Pancreas (tissue), 10 donors: ENCODE measurements at regions not wholly inside any gene's neighbourhood (a gene's known extent, or its start where the extent isn't known, plus 50 kb on each side); places are given as distances from the start of the nearest gene placed in this dataset.

Experiments used
- ATAC-seq, 4 donors: fragments of 200-7000 bp; cut with Tn5 transposase; one replicate each; pipeline versions ENCODE4 v1.8.0 to v1.9.1; 2020; ENCODE audit warnings: mild to moderate bottlenecking in 4 of 4, moderate library complexity in 4 of 4
- DNase-seq, 6 donors: peaks; one replicate each; pipeline ENCODE4 v3.0.0-alpha.2; 2020
- FAIRE-seq: peaks from 2 replicates; lab custom pipeline; 2012; peaks lifted over from hg19 to GRCh38; lab: Jason Lieb, UNC
- H3K27ac ChIP-seq, 4 donors: fragments of 200-600 bp; sonication (generic); 1 replicate in 3 of 4; 2 replicates in 1 of 4; pipeline versions ENCODE4 v1.5.0 to v1.8.0; 2020
- H3K27me3 ChIP-seq, 4 donors: fragments of 200-600 bp; one replicate each; pipeline ENCODE4 v1.8.0; 2021
- H3K36me3 ChIP-seq, 3 donors: fragments of 200-600 bp; sonication (generic) in 1 of 3; one replicate each; pipeline versions ENCODE4 v1.5.0 to v1.8.0; 2020 to 2021
- H3K4me1 ChIP-seq, 3 donors: fragments of 200-600 bp; one replicate each; pipeline ENCODE4 v1.8.0; 2021
- H3K4me3 ChIP-seq, 4 donors: fragments of 200-600 bp; sonication (generic) in 2 of 4; one replicate each; pipeline versions ENCODE4 v1.5.0 to v1.8.0; 2020 to 2021
- H3K9me3 ChIP-seq, 4 donors: fragments of 200-600 bp; one replicate each; pipeline ENCODE4 v1.8.0; 2021
- WGBS, 2 donors: extraction: QIAGEN DNeasy Blood & Tissue Kit; methylation state at CpG; one replicate each; pipeline ENCODE4 v1.1.7; 2013; 5-methylcytosine and 5-hydroxymethylcytosine counted together
- intact Hi-C, 3 donors: fragments of 100-400 bp; cut with DNase I; formaldehyde crosslinking; loops; one replicate each; pipeline versions ENCODE4 v1.11.1 to v1.14.2; 2022
- TF ChIP-seq, protein P1 (sequence below), 4 donors: fragments of 200-600 bp; sonication (generic) in 3 of 4; IDR thresholded peaks; one replicate each; pipeline versions ENCODE4 v1.5.0 to v1.8.0; 2021; ENCODE audit warnings: antibody characterized with exemption in 4 of 4
- donor health status: healthy with polysubstance abuse.
- donor health status: DM: no; HTN: no; CAD: no; lungs with moderate emphysema.
- donor health status: DM: no; HTN: no; CAD: no.
- donor health status: control.
- donor health status: control.
- donor health status: Bipolar disorder and iron deficiency.
- donor health status: DM: yes; HTN: yes; CAD: no.
- donor health status: DM: no; HTN: no; CAD: no.
- donor health status: DM: no; HTN: no; CAD: no.
- donor health status: DM: yes; HTN: yes; CAD: no.

DNA sequence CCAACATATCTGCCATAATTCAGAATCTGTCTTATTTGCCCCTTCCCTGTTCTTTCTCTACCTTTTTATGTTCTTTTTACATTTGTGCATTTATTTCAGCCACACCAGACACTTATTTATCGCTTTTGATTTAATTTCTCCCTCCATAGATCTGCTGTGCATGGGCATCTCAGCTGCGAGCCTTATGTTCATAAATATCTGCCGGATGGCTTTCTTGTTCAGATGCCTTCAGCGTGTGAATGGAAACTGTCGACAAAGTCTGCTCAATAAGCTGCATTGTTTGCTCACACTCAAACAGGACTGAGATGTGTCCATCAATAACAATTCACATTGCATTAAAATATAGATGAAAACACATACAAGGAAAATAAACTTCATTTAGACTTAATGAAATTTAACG lies 374.6 kb upstream of the FAT3 start:
- H3K4me1 ChIP-seq = no peaks in the 10 kb centered on the region
- no peaks in the 10 kb centered on the region for H3K9me3 ChIP-seq
- 60 to 64% methylated on average over 6 of the region's 6 CpGs for WGBS, 2 donors
- ATAC-seq (no peak), DNase-seq (no peak), FAIRE-seq (no peak)
- no peak overlapping the region for H3K27ac ChIP-seq
- intact Hi-C loops = no loop called here
- H3K36me3 ChIP-seq = no peaks in the 10 kb centered on the region
- TF ChIP-seq, protein P1, sequence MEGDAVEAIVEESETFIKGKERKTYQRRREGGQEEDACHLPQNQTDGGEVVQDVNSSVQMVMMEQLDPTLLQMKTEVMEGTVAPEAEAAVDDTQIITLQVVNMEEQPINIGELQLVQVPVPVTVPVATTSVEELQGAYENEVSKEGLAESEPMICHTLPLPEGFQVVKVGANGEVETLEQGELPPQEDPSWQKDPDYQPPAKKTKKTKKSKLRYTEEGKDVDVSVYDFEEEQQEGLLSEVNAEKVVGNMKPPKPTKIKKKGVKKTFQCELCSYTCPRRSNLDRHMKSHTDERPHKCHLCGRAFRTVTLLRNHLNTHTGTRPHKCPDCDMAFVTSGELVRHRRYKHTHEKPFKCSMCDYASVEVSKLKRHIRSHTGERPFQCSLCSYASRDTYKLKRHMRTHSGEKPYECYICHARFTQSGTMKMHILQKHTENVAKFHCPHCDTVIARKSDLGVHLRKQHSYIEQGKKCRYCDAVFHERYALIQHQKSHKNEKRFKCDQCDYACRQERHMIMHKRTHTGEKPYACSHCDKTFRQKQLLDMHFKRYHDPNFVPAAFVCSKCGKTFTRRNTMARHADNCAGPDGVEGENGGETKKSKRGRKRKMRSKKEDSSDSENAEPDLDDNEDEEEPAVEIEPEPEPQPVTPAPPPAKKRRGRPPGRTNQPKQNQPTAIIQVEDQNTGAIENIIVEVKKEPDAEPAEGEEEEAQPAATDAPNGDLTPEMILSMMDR (IDR thresholded peaks at IDR 0.05) = no peak
- H3K4me3 ChIP-seq = no peak overlapping the region
- no peaks in the 10 kb centered on the region for H3K27me3 ChIP-seq

DNA sequence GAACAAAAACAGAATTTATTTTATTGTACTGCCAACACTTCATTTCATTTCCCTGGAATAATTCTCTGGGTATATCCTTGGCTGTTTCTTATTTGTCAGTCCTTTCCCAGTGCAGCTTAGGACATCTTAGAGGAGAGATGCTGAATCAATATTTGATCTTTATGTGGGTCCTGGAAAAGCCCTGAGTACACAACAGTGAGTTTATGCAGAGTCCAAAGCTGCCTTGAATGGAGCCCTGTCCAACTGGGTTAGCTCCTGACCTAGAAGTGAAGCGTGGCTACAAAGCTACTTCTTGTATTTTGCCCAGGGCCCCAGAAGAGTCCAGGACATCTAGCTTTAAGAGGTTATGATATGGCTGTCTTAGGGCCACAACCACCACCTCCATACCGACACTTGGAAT lies 378.0 kb upstream of the FAT3 start:
- 67 to 69% methylated on average over 2 of the region's 2 CpGs for WGBS, 2 donors
- ATAC-seq (no peak), FAIRE-seq (no peak), DNase-seq (no peak)
- intact Hi-C loops = no loop called here
- Histone ChIP-seq H3K4me3 (no peak overlapping the region), H3K36me3 (no peaks in the 10 kb centered on the region), H3K27me3 (no peaks in the 10 kb centered on the region), H3K27ac (no peak overlapping the region), H3K4me1 (no peaks in the 10 kb centered on the region), H3K9me3 (no peaks in the 10 kb centered on the region)
- TF ChIP-seq, protein P1 (IDR thresholded peaks at IDR 0.05) = no peak

- Histone ChIP-seq H3K4me3 (no peak overlapping the region), H3K9me3 (no peaks in the 10 kb centered on the region), H3K4me1 (no peaks in the 10 kb centered on the region), H3K27me3 (no peaks in the 10 kb centered on the region), H3K36me3 (no peaks in the 10 kb centered on the region), H3K27ac (no peak overlapping the region)
- no peak for FAIRE-seq
- no peak for DNase-seq
- TF ChIP-seq, protein P1 (IDR thresholded peaks at IDR 0.05) = no peak
- intact Hi-C loops = no loop called here
- no peak for ATAC-seq
These were observed 378.6 kb upstream of the FAT3 start for GRCh38 chr11:91846002-91846401.

DNA sequence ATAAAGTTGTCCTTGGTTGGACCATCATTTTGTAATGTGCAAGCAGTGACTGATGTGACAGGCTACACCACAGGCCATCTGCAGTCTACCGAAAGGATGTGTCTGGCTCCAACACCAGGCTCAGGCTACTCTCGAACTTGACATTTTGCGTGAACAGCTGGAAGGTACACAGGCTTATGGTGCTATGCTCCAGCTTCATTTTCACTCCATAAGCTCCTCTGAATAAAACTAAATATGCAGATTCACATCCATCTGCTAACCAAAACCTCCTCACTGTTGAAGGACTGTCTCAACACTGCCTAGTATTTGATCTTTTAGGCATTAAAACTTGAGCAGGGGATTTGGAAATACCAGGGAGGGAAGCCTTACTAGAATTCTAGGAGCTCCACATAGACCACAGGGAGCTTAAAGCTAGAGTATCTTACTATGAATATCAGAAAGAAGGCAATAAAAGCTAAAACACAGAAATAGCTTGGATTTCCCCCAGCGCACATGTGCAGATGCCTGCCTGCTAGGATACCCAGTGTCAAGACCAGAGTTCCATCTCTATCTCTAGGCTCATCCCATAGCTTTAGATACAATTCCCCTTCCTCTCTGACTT lies 383.9 kb upstream of the FAT3 start:
- no peak for FAIRE-seq
- ATAC-seq = no peak
- TF ChIP-seq, protein P1 (IDR thresholded peaks at IDR 0.05) = no peak

GRCh38 chr11:91837411-91838330 lies 386.9 kb upstream of the FAT3 start:
- intact Hi-C loops = no loop called here
- FAIRE-seq = no peak
- no peak overlapping the region for H3K27ac ChIP-seq
- WGBS, 2 donors = 30 to 35% methylated on average over 2 of the region's 2 CpGs
- no peaks in the 10 kb centered on the region for H3K9me3 ChIP-seq
- no peak overlapping the region for H3K4me3 ChIP-seq
- no peaks in the 10 kb centered on the region for H3K4me1 ChIP-seq
- DNase-seq = no peak
- ATAC-seq = no peak
- no peaks in the 10 kb centered on the region for H3K27me3 ChIP-seq
- no peaks in the 10 kb centered on the region for H3K36me3 ChIP-seq
- TF ChIP-seq, protein P1 (IDR thresholded peaks at IDR 0.05) = no peak

More for the DNA sequence above, 383.9 kb upstream of the FAT3 start:
- Histone ChIP-seq H3K9me3 (no peaks in the 10 kb centered on the region), H3K27me3 (no peaks in the 10 kb centered on the region), H3K4me3 (no peak overlapping the region), H3K4me1 (no peaks in the 10 kb centered on the region), H3K27ac (no peak overlapping the region), H3K36me3 (no peaks in the 10 kb centered on the region)
- intact Hi-C loops = no loop called here
- 74 to 83% methylated on average over 4 of the region's 4 CpGs for WGBS, 2 donors
- no peak for DNase-seq
